ENCODE measurements at regions not wholly inside any gene's neighbourhood (a gene's known extent, or its start where the extent isn't known, plus 50 kb on each side); places are given as distances from the start of the nearest gene placed in this dataset.
A peak's percentile ranks its signal among the peaks of the same experiment; 100 is the strongest.

- H4K20me1 ChIP-seq (ENCODE audit: insufficient read depth, low read depth, low read length) = no peaks in the 10 kb centered on the region
- peak; percentile 83 for DNase-seq
Measured at GRCh38 chr9:13427587-13427986, 148.1 kb upstream of the MPDZ start.

GRCh38 chr9:13426606-13427005 is 147.1 kb upstream of the MPDZ start:
- Histone ChIP-seq H3K4me2 (ENCODE audit: low read depth, low read length, poor library complexity, severe bottlenecking) (no peak overlapping the region), H4K20me1 (ENCODE audit: insufficient read depth, low read depth, low read length) (no peaks in the 10 kb centered on the region), H3K9me2 (replicated peaks; ENCODE audit: insufficient read depth, low read length) (no peaks in the 10 kb centered on the region), H3K9ac (ENCODE audit: low read length) (no peak overlapping the region), H3K4me1 (ENCODE audit: low read length) (peaks cover 40% of the 10 kb centered on the region), H3K79me2 (ENCODE audit: low read length) (no peaks in the 10 kb centered on the region), H2AFZ (ENCODE audit: low read length) (no peak overlapping the region), H3K36me3 (ENCODE audit: insufficient read depth, low read length) (no peaks in the 10 kb centered on the region), H3K27ac (ENCODE audit: low read length) (no peak overlapping the region), H3K4me3 (ENCODE audit: low read length) (no peak overlapping the region), H3K27me3 (ENCODE audit: low read length) (no peaks in the 10 kb centered on the region), H3K9me3 (ENCODE audit: low read length) (no peaks in the 10 kb centered on the region)
- no peak for DNase-seq

More at GRCh38 chr9:13427587-13427986, 148.1 kb upstream of the MPDZ start:
- no peak overlapping the region for H3K9ac ChIP-seq (ENCODE audit: low read length)
- H2AFZ ChIP-seq (ENCODE audit: low read length) = peak overlapping the region; percentile 15; the same call in 1 of the 2 replicates
- peaks cover 49% of the 10 kb centered on the region for H3K4me1 ChIP-seq (ENCODE audit: low read length)
- H3K27ac ChIP-seq (ENCODE audit: low read length) = peak overlapping the region; percentile 27; the same call in 1 of the 2 replicates
- H3K79me2 ChIP-seq (ENCODE audit: low read length) = no peaks in the 10 kb centered on the region
- H3K4me3 ChIP-seq (ENCODE audit: low read length) = no peak overlapping the region
- H3K36me3 ChIP-seq (ENCODE audit: insufficient read depth, low read length) = no peaks in the 10 kb centered on the region
- H3K4me2 ChIP-seq (ENCODE audit: low read depth, low read length, poor library complexity, severe bottlenecking) = peak overlapping the region; percentile 20
- H3K9me3 ChIP-seq (ENCODE audit: low read length) = no peaks in the 10 kb centered on the region
- no peaks in the 10 kb centered on the region for H3K9me2 ChIP-seq (replicated peaks; ENCODE audit: insufficient read depth, low read length)
- no peaks in the 10 kb centered on the region for H3K27me3 ChIP-seq (ENCODE audit: low read length)

GRCh38 chr9:13424872-13425271 is 145.4 kb upstream of the MPDZ start:
- Histone ChIP-seq H3K27ac (ENCODE audit: low read length) (no peak overlapping the region), H3K4me2 (ENCODE audit: low read depth, low read length, poor library complexity, severe bottlenecking) (no peak overlapping the region), H3K9me2 (replicated peaks; ENCODE audit: insufficient read depth, low read length) (no peaks in the 10 kb centered on the region), H3K4me3 (ENCODE audit: low read length) (no peak overlapping the region), H3K27me3 (ENCODE audit: low read length) (no peaks in the 10 kb centered on the region), H3K36me3 (ENCODE audit: insufficient read depth, low read length) (no peaks in the 10 kb centered on the region), H3K9ac (ENCODE audit: low read length) (no peak overlapping the region), H3K9me3 (ENCODE audit: low read length) (no peaks in the 10 kb centered on the region), H3K79me2 (ENCODE audit: low read length) (no peaks in the 10 kb centered on the region), H4K20me1 (ENCODE audit: insufficient read depth, low read depth, low read length) (no peaks in the 10 kb centered on the region), H2AFZ (ENCODE audit: low read length) (no peak overlapping the region), H3K4me1 (ENCODE audit: low read length) (peaks cover 23% of the 10 kb centered on the region)
- no peak for DNase-seq

- Histone ChIP-seq H3K36me3 (ENCODE audit: insufficient read depth, low read length) (no peaks in the 10 kb centered on the region), H3K4me3 (ENCODE audit: low read length) (no peak overlapping the region), H3K9me2 (replicated peaks; ENCODE audit: insufficient read depth, low read length) (no peaks in the 10 kb centered on the region), H3K27ac (ENCODE audit: low read length) (no peak overlapping the region), H3K9me3 (ENCODE audit: low read length) (no peaks in the 10 kb centered on the region), H3K9ac (ENCODE audit: low read length) (no peak overlapping the region), H3K4me2 (ENCODE audit: low read depth, low read length, poor library complexity, severe bottlenecking) (no peak overlapping the region), H2AFZ (ENCODE audit: low read length) (no peak overlapping the region), H3K79me2 (ENCODE audit: low read length) (no peaks in the 10 kb centered on the region), H3K4me1 (ENCODE audit: low read length) (peaks cover 16% of the 10 kb centered on the region), H3K27me3 (ENCODE audit: low read length) (no peaks in the 10 kb centered on the region), H4K20me1 (ENCODE audit: insufficient read depth, low read depth, low read length) (no peaks in the 10 kb centered on the region)
- no peak for DNase-seq
Measured at GRCh38 chr9:13424204-13424603, 144.7 kb upstream of the MPDZ start.

GRCh38 chr9:13414349-13414748 is 134.9 kb upstream of the MPDZ start:
- no peak overlapping the region for H3K9ac ChIP-seq (ENCODE audit: low read length)
- H3K9me3 ChIP-seq (ENCODE audit: low read length) = no peaks in the 10 kb centered on the region
- no peak overlapping the region for H3K4me3 ChIP-seq (ENCODE audit: low read length)
- H3K36me3 ChIP-seq (ENCODE audit: insufficient read depth, low read length) = no peaks in the 10 kb centered on the region
- no peak for DNase-seq
- no peak overlapping the region for H3K4me2 ChIP-seq (ENCODE audit: low read depth, low read length, poor library complexity, severe bottlenecking)
- no peaks in the 10 kb centered on the region for H3K9me2 ChIP-seq (replicated peaks; ENCODE audit: insufficient read depth, low read length)
- no peaks in the 10 kb centered on the region for H3K27me3 ChIP-seq (ENCODE audit: low read length)
- H4K20me1 ChIP-seq (ENCODE audit: insufficient read depth, low read depth, low read length) = no peaks in the 10 kb centered on the region
- no peak overlapping the region for H2AFZ ChIP-seq (ENCODE audit: low read length)
- no peaks in the 10 kb centered on the region for H3K4me1 ChIP-seq (ENCODE audit: low read length)
- H3K79me2 ChIP-seq (ENCODE audit: low read length) = no peaks in the 10 kb centered on the region
- H3K27ac ChIP-seq (ENCODE audit: low read length) = no peak overlapping the region

- H3K36me3 ChIP-seq (ENCODE audit: insufficient read depth, low read length) = no peaks in the 10 kb centered on the region
- H3K9me3 ChIP-seq (ENCODE audit: low read length) = no peaks in the 10 kb centered on the region
- no peaks in the 10 kb centered on the region for H3K4me1 ChIP-seq (ENCODE audit: low read length)
- no peak overlapping the region for H3K9ac ChIP-seq (ENCODE audit: low read length)
- H3K27ac ChIP-seq (ENCODE audit: low read length) = no peak overlapping the region
- DNase-seq = no peak
- no peaks in the 10 kb centered on the region for H3K27me3 ChIP-seq (ENCODE audit: low read length)
- H3K4me3 ChIP-seq (ENCODE audit: low read length) = no peak overlapping the region
- no peaks in the 10 kb centered on the region for H4K20me1 ChIP-seq (ENCODE audit: insufficient read depth, low read depth, low read length)
- no peaks in the 10 kb centered on the region for H3K79me2 ChIP-seq (ENCODE audit: low read length)
- H2AFZ ChIP-seq (ENCODE audit: low read length) = no peak overlapping the region
- H3K4me2 ChIP-seq (ENCODE audit: low read depth, low read length, poor library complexity, severe bottlenecking) = no peak overlapping the region
- H3K9me2 ChIP-seq (replicated peaks; ENCODE audit: insufficient read depth, low read length) = no peaks in the 10 kb centered on the region
Measured at GRCh38 chr9:13412331-13412730, 132.8 kb upstream of the MPDZ start.

GRCh38 chr9:13411791-13412190 is 132.3 kb upstream of the MPDZ start:
- Histone ChIP-seq H3K27me3 (ENCODE audit: low read length) (no peaks in the 10 kb centered on the region), H3K79me2 (ENCODE audit: low read length) (no peaks in the 10 kb centered on the region), H3K4me2 (ENCODE audit: low read depth, low read length, poor library complexity, severe bottlenecking) (no peak overlapping the region), H3K27ac (ENCODE audit: low read length) (no peak overlapping the region), H3K4me1 (ENCODE audit: low read length) (no peaks in the 10 kb centered on the region), H3K9me2 (replicated peaks; ENCODE audit: insufficient read depth, low read length) (no peaks in the 10 kb centered on the region), H3K36me3 (ENCODE audit: insufficient read depth, low read length) (no peaks in the 10 kb centered on the region), H3K4me3 (ENCODE audit: low read length) (no peak overlapping the region), H3K9me3 (ENCODE audit: low read length) (no peaks in the 10 kb centered on the region), H2AFZ (ENCODE audit: low read length) (no peak overlapping the region), H3K9ac (ENCODE audit: low read length) (no peak overlapping the region), H4K20me1 (ENCODE audit: insufficient read depth, low read depth, low read length) (no peaks in the 10 kb centered on the region)
- no peak for DNase-seq

GRCh38 chr9:13410566-13411031 is 131.1 kb upstream of the MPDZ start:
- H3K27ac ChIP-seq (ENCODE audit: low read length) = no peak overlapping the region
- H3K9ac ChIP-seq (ENCODE audit: low read length) = no peak overlapping the region
- H3K4me1 ChIP-seq (ENCODE audit: low read length) = no peaks in the 10 kb centered on the region
- H3K36me3 ChIP-seq (ENCODE audit: insufficient read depth, low read length) = no peaks in the 10 kb centered on the region
- no peak overlapping the region for H3K4me2 ChIP-seq (ENCODE audit: low read depth, low read length, poor library complexity, severe bottlenecking)
- DNase-seq = no peak
- no peaks in the 10 kb centered on the region for H3K9me3 ChIP-seq (ENCODE audit: low read length)
- no peaks in the 10 kb centered on the region for H4K20me1 ChIP-seq (ENCODE audit: insufficient read depth, low read depth, low read length)
- H3K79me2 ChIP-seq (ENCODE audit: low read length) = no peaks in the 10 kb centered on the region
- H2AFZ ChIP-seq (ENCODE audit: low read length) = no peak overlapping the region
- H3K27me3 ChIP-seq (ENCODE audit: low read length) = no peaks in the 10 kb centered on the region
- H3K9me2 ChIP-seq (replicated peaks; ENCODE audit: insufficient read depth, low read length) = no peaks in the 10 kb centered on the region
- H3K4me3 ChIP-seq (ENCODE audit: low read length) = no peak overlapping the region

GRCh38 chr9:13397661-13398060 is 118.2 kb upstream of the MPDZ start:
- no peak overlapping the region for H3K27ac ChIP-seq (ENCODE audit: low read length)

More at GRCh38 chr9:13397661-13398060, 118.2 kb upstream of the MPDZ start:
- no peaks in the 10 kb centered on the region for H3K79me2 ChIP-seq (ENCODE audit: low read length)
- H3K27me3 ChIP-seq (ENCODE audit: low read length) = no peaks in the 10 kb centered on the region
- H3K4me2 ChIP-seq (ENCODE audit: low read depth, low read length, poor library complexity, severe bottlenecking) = no peak overlapping the region
- no peaks in the 10 kb centered on the region for H3K4me1 ChIP-seq (ENCODE audit: low read length)
- H3K9ac ChIP-seq (ENCODE audit: low read length) = no peak overlapping the region
- no peaks in the 10 kb centered on the region for H3K9me3 ChIP-seq (ENCODE audit: low read length)
- H3K9me2 ChIP-seq (replicated peaks; ENCODE audit: insufficient read depth, low read length) = no peaks in the 10 kb centered on the region
- H4K20me1 ChIP-seq (ENCODE audit: insufficient read depth, low read depth, low read length) = no peaks in the 10 kb centered on the region
- H3K36me3 ChIP-seq (ENCODE audit: insufficient read depth, low read length) = no peaks in the 10 kb centered on the region
- no peak overlapping the region for H3K4me3 ChIP-seq (ENCODE audit: low read length)
- no peak overlapping the region for H2AFZ ChIP-seq (ENCODE audit: low read length)
- DNase-seq = no peak

Data from Karpas-422 (cell line).